ENCODE measurements at regions not wholly inside any gene's neighbourhood (a gene's known extent, or its start where the extent isn't known, plus 50 kb on each side); places are given as distances from the start of the nearest gene placed in this dataset.

DNA sequence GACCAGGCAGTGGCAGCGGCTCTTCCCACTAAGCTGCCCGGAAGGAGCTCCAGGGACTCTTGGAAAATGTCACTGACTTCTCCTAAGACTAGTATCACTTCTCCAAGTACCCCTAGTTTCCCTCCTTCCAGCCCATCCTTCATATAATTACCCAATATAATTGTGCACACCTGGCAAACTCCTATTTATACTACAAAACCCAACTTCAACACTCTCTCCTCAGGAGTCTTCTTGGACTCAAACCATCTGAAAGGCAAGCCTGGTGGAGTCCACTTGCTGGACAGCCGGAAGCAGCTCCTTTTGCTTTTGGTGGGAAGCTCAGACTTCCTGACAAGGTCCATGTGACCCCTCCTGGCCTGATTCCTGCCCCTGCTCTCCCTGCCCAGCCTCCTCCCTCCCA lies 955.9 kb downstream of the TBC1D22A start:
- Histone ChIP-seq H3K9me3 (ENCODE audit: control insufficient read depth, insufficient read depth, low read length) (no peaks in the 10 kb centered on the region), H3K4me2 (ENCODE audit: low read length) (no peak overlapping the region), H3K27ac (ENCODE audit: low read depth, low read length) (no peak overlapping the region), H3K36me3 (ENCODE audit: control insufficient read depth, low read length) (no peaks in the 10 kb centered on the region), H3F3A (ENCODE audit: control insufficient read depth, insufficient read depth) (no peaks in the 10 kb centered on the region), H3K9me2 (replicated peaks; ENCODE audit: control insufficient read depth, low read length) (no peaks in the 10 kb centered on the region), H3K79me2 (ENCODE audit: control insufficient read depth, low read length) (no peaks in the 10 kb centered on the region), H3K27me3 (ENCODE audit: control insufficient read depth, low read length) (peaks cover 7% of the 10 kb centered on the region; the same call in 1 of the 2 replicates), H3K4me1 (ENCODE audit: control insufficient read depth, low read length) (no peaks in the 10 kb centered on the region), H4K20me1 (ENCODE audit: control insufficient read depth, insufficient read depth, low read depth, low read length) (no peaks in the 10 kb centered on the region), H3K4me3 (ENCODE audit: low read length) (no peak overlapping the region)
- no peak for TF ChIP-seq EZH2phosphoT487 (IDR thresholded peaks at IDR 0.05; ENCODE audit: borderline replicate concordance, low read length)
- TF ChIP-seq, protein P1, sequence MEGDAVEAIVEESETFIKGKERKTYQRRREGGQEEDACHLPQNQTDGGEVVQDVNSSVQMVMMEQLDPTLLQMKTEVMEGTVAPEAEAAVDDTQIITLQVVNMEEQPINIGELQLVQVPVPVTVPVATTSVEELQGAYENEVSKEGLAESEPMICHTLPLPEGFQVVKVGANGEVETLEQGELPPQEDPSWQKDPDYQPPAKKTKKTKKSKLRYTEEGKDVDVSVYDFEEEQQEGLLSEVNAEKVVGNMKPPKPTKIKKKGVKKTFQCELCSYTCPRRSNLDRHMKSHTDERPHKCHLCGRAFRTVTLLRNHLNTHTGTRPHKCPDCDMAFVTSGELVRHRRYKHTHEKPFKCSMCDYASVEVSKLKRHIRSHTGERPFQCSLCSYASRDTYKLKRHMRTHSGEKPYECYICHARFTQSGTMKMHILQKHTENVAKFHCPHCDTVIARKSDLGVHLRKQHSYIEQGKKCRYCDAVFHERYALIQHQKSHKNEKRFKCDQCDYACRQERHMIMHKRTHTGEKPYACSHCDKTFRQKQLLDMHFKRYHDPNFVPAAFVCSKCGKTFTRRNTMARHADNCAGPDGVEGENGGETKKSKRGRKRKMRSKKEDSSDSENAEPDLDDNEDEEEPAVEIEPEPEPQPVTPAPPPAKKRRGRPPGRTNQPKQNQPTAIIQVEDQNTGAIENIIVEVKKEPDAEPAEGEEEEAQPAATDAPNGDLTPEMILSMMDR (IDR thresholded peaks at IDR 0.05; ENCODE audit: low read depth, low read length, poor library complexity, severe bottlenecking), result no peak

DNA sequence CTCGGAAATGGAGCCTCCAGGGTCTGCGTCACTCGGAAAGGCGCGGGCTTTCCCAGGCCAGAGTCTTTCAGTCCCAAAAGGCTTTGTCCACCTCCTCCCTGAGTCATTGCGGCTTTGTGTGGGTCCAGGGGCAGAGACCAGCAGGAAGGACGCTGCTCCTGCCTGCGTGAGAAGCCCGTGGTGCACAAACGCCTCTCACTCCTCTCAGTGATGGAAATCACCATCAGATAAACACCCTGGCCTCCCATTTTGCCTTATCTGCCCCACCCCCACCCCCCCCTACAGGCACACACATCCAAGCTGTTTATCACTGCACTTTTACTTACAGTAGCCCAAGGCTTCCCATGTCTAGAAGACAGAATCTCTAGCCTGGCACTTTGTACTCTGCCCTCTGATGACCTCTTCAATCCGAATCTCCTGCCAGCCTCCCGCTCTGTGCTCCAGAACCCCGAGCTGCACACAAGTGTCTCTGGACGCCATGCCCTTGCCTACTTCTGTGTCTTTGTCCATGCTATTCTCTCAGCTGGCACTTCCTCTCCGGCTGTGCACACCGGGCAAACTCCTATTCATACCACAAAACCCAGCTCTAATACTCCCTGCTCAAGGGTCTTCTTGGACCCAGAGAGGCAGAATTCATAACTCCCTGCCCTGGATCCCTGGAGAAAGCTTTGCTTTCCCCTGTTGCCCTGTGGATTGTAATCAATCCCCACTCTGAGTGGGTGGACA lies 954.6 kb downstream of the TBC1D22A start:
- no peak for TF ChIP-seq EZH2phosphoT487 (IDR thresholded peaks at IDR 0.05; ENCODE audit: borderline replicate concordance, low read length)
- TF ChIP-seq, protein P1 (IDR thresholded peaks at IDR 0.05; ENCODE audit: low read depth, low read length, poor library complexity, severe bottlenecking), result no peak
- Histone ChIP-seq H3K79me2 (ENCODE audit: control insufficient read depth, low read length) (no peaks in the 10 kb centered on the region), H3K4me1 (ENCODE audit: control insufficient read depth, low read length) (no peaks in the 10 kb centered on the region)

DNA sequence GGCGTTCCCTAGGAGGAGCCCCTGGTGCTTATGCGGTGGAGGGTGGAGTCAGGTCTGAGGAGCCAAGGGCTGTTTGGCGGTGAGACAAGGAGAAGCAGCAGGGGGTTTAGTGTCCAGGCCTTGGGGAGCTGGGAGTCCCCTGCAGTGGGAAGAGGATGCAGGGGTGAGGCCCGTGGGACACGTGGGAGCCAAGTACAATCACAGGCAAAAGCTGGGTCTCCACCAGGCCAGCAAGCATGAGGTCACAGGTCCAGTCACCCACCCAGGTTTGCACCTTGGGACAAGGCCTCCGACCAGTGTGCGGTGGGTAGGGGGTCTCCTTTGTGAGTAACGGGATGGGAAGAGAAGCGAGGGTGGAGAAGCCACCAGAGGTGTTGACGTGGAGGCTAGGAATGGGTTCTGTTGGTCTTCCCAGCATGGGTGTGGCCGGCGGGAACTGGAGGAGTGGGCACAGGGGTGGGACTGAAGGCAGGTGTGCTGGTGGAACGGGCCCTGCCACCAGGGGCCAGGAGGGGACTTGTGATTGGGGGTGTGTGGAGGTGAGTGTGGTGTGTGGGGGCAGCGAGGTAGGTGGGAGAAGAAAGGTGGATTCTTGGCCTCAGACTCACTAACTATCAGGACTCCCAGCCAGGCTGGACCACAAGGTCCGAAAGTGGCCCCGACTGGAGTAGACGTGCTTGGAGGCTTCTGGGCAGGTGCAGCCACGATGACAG lies 953.6 kb downstream of the TBC1D22A start:
- Histone ChIP-seq H3K27ac (ENCODE audit: low read depth, low read length) (no peak overlapping the region), H3K27me3 (ENCODE audit: control insufficient read depth, low read length) (peaks cover 6% of the 10 kb centered on the region; the same call in 1 of the 2 replicates), H3K9me2 (replicated peaks; ENCODE audit: control insufficient read depth, low read length) (no peaks in the 10 kb centered on the region), H3K4me3 (ENCODE audit: low read length) (no peak overlapping the region), H3K36me3 (ENCODE audit: control insufficient read depth, low read length) (no peaks in the 10 kb centered on the region), H4K20me1 (ENCODE audit: control insufficient read depth, insufficient read depth, low read depth, low read length) (no peaks in the 10 kb centered on the region), H3K4me1 (ENCODE audit: control insufficient read depth, low read length) (no peaks in the 10 kb centered on the region), H3F3A (ENCODE audit: control insufficient read depth, insufficient read depth) (no peaks in the 10 kb centered on the region), H3K9me3 (ENCODE audit: control insufficient read depth, insufficient read depth, low read length) (no peaks in the 10 kb centered on the region), H3K79me2 (ENCODE audit: control insufficient read depth, low read length) (no peaks in the 10 kb centered on the region), H3K4me2 (ENCODE audit: low read length) (no peak overlapping the region)
- TF ChIP-seq, protein P1 (IDR thresholded peaks at IDR 0.05; ENCODE audit: low read depth, low read length, poor library complexity, severe bottlenecking), result no peak
- TF ChIP-seq EZH2phosphoT487 (IDR thresholded peaks at IDR 0.05; ENCODE audit: borderline replicate concordance, low read length), result no peak

More for the DNA sequence above, 954.6 kb downstream of the TBC1D22A start:
- Histone ChIP-seq H3K36me3 (ENCODE audit: control insufficient read depth, low read length) (no peaks in the 10 kb centered on the region), H3K27ac (ENCODE audit: low read depth, low read length) (no peak overlapping the region), H3K4me2 (ENCODE audit: low read length) (no peak overlapping the region), H3K27me3 (ENCODE audit: control insufficient read depth, low read length) (peaks cover 7% of the 10 kb centered on the region; the same call in 1 of the 2 replicates), H3K9me2 (replicated peaks; ENCODE audit: control insufficient read depth, low read length) (no peaks in the 10 kb centered on the region), H4K20me1 (ENCODE audit: control insufficient read depth, insufficient read depth, low read depth, low read length) (no peaks in the 10 kb centered on the region), H3K4me3 (ENCODE audit: low read length) (no peak overlapping the region), H3K9me3 (ENCODE audit: control insufficient read depth, insufficient read depth, low read length) (no peaks in the 10 kb centered on the region), H3F3A (ENCODE audit: control insufficient read depth, insufficient read depth) (no peaks in the 10 kb centered on the region)
